ENCODE measurements at regions not wholly inside any gene's neighbourhood (a gene's known extent, or its start where the extent isn't known, plus 50 kb on each side); places are given as distances from the start of the nearest gene placed in this dataset.

GRCh38 chr18:66993492-66993891, 389.6 kb upstream of the CDH19 start:
- Histone ChIP-seq H3K4me3 (ENCODE audit: low read depth in 1 of 2, low read length in 1 of 2) (no peak overlapping the region), H3K27ac (no peak overlapping the region), H3K9me3 (no peaks in the 10 kb centered on the region), H3K36me3 (no peaks in the 10 kb centered on the region), H3K4me1 (ENCODE audit: control insufficient read depth in 1 of 2, insufficient read depth in 1 of 2, low read depth in 1 of 2, low read length in 1 of 2) (no peaks in the 10 kb centered on the region), H3K27me3 (no peaks in the 10 kb centered on the region)
- no peak for TF ChIP-seq CTCF (IDR thresholded peaks at IDR 0.05)

- H3K4me1 ChIP-seq (ENCODE audit: control insufficient read depth in 1 of 2, insufficient read depth in 1 of 2, low read depth in 1 of 2, low read length in 1 of 2) = no peaks in the 10 kb centered on the region
- H3K36me3 ChIP-seq = no peaks in the 10 kb centered on the region
- no peak overlapping the region for H3K4me3 ChIP-seq (ENCODE audit: low read depth in 1 of 2, low read length in 1 of 2)
- H3K27ac ChIP-seq = no peak overlapping the region
- no peaks in the 10 kb centered on the region for H3K9me3 ChIP-seq
- no peaks in the 10 kb centered on the region for H3K27me3 ChIP-seq
- no peak for TF ChIP-seq CTCF (IDR thresholded peaks at IDR 0.05)
Observed at GRCh38 chr18:66990909-66991308, 387.0 kb upstream of the CDH19 start.

- Histone ChIP-seq H3K36me3 (no peaks in the 10 kb centered on the region), H3K27me3 (no peaks in the 10 kb centered on the region), H3K4me3 (ENCODE audit: low read depth in 1 of 2, low read length in 1 of 2) (no peak overlapping the region), H3K4me1 (ENCODE audit: control insufficient read depth in 1 of 2, insufficient read depth in 1 of 2, low read depth in 1 of 2, low read length in 1 of 2) (no peaks in the 10 kb centered on the region), H3K9me3 (no peaks in the 10 kb centered on the region), H3K27ac (no peak overlapping the region)
- TF ChIP-seq CTCF (IDR thresholded peaks at IDR 0.05) = no peak
Observed at GRCh38 chr18:66979009-66979408, 375.1 kb upstream of the CDH19 start.

GRCh38 chr18:66972681-66973080, 368.8 kb upstream of the CDH19 start:
- no peak overlapping the region for H3K4me3 ChIP-seq (ENCODE audit: low read depth in 1 of 2, low read length in 1 of 2)
- H3K36me3 ChIP-seq = no peaks in the 10 kb centered on the region
- no peaks in the 10 kb centered on the region for H3K9me3 ChIP-seq
- H3K4me1 ChIP-seq (ENCODE audit: control insufficient read depth in 1 of 2, insufficient read depth in 1 of 2, low read depth in 1 of 2, low read length in 1 of 2) = no peaks in the 10 kb centered on the region
- H3K27ac ChIP-seq = no peak overlapping the region
- TF ChIP-seq CTCF (IDR thresholded peaks at IDR 0.05) = no peak
- H3K27me3 ChIP-seq = no peaks in the 10 kb centered on the region

- Histone ChIP-seq H3K36me3 (no peaks in the 10 kb centered on the region), H3K9me3 (no peaks in the 10 kb centered on the region), H3K4me3 (ENCODE audit: low read depth in 1 of 2, low read length in 1 of 2) (no peak overlapping the region), H3K27ac (no peak overlapping the region), H3K4me1 (ENCODE audit: control insufficient read depth in 1 of 2, insufficient read depth in 1 of 2, low read depth in 1 of 2, low read length in 1 of 2) (no peaks in the 10 kb centered on the region), H3K27me3 (no peaks in the 10 kb centered on the region)
- no peak for TF ChIP-seq CTCF (IDR thresholded peaks at IDR 0.05)
Observed at GRCh38 chr18:66971960-66972359, 368.1 kb upstream of the CDH19 start.

GRCh38 chr18:66966171-66966570, 362.3 kb upstream of the CDH19 start:
- H3K9me3 ChIP-seq = no peaks in the 10 kb centered on the region
- no peak overlapping the region for H3K4me3 ChIP-seq (ENCODE audit: low read depth in 1 of 2, low read length in 1 of 2)
- no peak overlapping the region for H3K27ac ChIP-seq
- TF ChIP-seq CTCF (IDR thresholded peaks at IDR 0.05) = no peak
- H3K36me3 ChIP-seq = no peaks in the 10 kb centered on the region
- H3K4me1 ChIP-seq (ENCODE audit: control insufficient read depth in 1 of 2, insufficient read depth in 1 of 2, low read depth in 1 of 2, low read length in 1 of 2) = no peaks in the 10 kb centered on the region
- H3K27me3 ChIP-seq = no peaks in the 10 kb centered on the region

All from neutrophil (primary cell).